Body of pancreas (tissue), 4 donors: ENCODE measurements at regions not wholly inside any gene's neighbourhood (a gene's known extent, or its start where the extent isn't known, plus 50 kb on each side); places are given as distances from the start of the nearest gene placed in this dataset.

Source experiments
- ATAC-seq: fragments of 150-250 bp; one replicate; pipeline ENCODE4 v1.9.1; 2016
- DNase-seq, 4 donors: peaks; one replicate each; pipeline ENCODE4 v3.0.0-alpha.2; 2019
- H3K27ac ChIP-seq, 4 donors: fragments of 200-600 bp; sonication (generic); 1 replicate in 3 of 4; 2 replicates in 1 of 4; pipeline versions ENCODE4 v1.5.1 to v1.6.1; 2016 to 2019; ENCODE audit warnings: mild to moderate bottlenecking in 1 of 4, mixed read lengths in 1 of 4, moderate library complexity in 1 of 4
- H3K27me3 ChIP-seq, 2 donors: fragments of 200-600 bp; sonication (generic); one replicate each; pipeline ENCODE4 v1.6.0; 2016; ENCODE audit warnings: mild to moderate bottlenecking in 1 of 2
- H3K36me3 ChIP-seq, 2 donors: fragments of 200-600 bp; sonication (generic); replicated peaks in 1 of 2; 2 replicates each; pipeline ENCODE4 v1.5.1; 2016; ENCODE audit warnings: low read depth in 2 of 2; ENCODE audit not compliant: insufficient read depth in 1 of 2
- H3K4me1 ChIP-seq: fragments of 200-600 bp; sonication (generic); one replicate; pipeline ENCODE4 v1.6.0; 2016
- H3K4me3 ChIP-seq, 2 donors: fragments of 200-600 bp; sonication (generic); 1 replicate in 1 of 2; 2 replicates in 1 of 2; pipeline ENCODE4 v1.5.1; 2016 to 2019
- H3K9me3 ChIP-seq, 3 donors: fragments of 200-600 bp; sonication (generic); 1 replicate in 2 of 3; 2 replicates in 1 of 3; pipeline ENCODE4 v1.5.1; 2016
- CTCF ChIP-seq, 7 experiments: fragments of 450-650 bp in 4 of 7; fragments of 200-600 bp in 3 of 7; sonication (generic) in 3 of 7; IDR thresholded peaks; one replicate each; pipeline ENCODE4 v1.5.1; 2016 to 2019; ENCODE audit warnings: antibody characterized with exemption in 7 of 7
- POLR2A ChIP-seq, 3 donors: fragments of 450-650 bp; IDR thresholded peaks; one replicate each; pipeline ENCODE4 v1.6.1; 2016; ENCODE audit warnings: antibody characterized with exemption in 3 of 3, mild to moderate bottlenecking in 2 of 3
- WGBS, 2 donors: methylation state at CpG; one replicate each; pipeline ENCODE4 v1.1.5; 2017; 5-methylcytosine and 5-hydroxymethylcytosine counted together
- intact Hi-C: fragments of 100-400 bp; cut with DNase I; formaldehyde crosslinking; loops from one replicate; pipeline ENCODE4 v1.15.1; 2023

- Histone ChIP-seq H3K27me3 (no peaks in the 10 kb centered on the region), H3K4me3 (no peak overlapping the region), H3K27ac (no peak overlapping the region), H3K4me1 (no peaks in the 10 kb centered on the region), H3K36me3 (no peaks in the 10 kb centered on the region), H3K9me3 (no peaks in the 10 kb centered on the region)
- no peak for DNase-seq
- no peak for ATAC-seq
- WGBS, 2 donors, result 72 to 73% methylated on average over 4 of the region's 4 CpGs
- no peak for TF ChIP-seq CTCF (IDR thresholded peaks at IDR 0.05)
- no peak for TF ChIP-seq POLR2A (IDR thresholded peaks at IDR 0.05)
- intact Hi-C loops, result no loop called here
Observed at GRCh38 chr3:81955878-81956277, 194.4 kb upstream of the GBE1 start.

- 87 to 95% methylated on average over 5 of the region's 5 CpGs for WGBS, 2 donors
- Histone ChIP-seq H3K27ac (no peak overlapping the region), H3K36me3 (no peaks in the 10 kb centered on the region), H3K4me1 (no peaks in the 10 kb centered on the region), H3K9me3 (no peaks in the 10 kb centered on the region), H3K4me3 (no peak overlapping the region), H3K27me3 (no peaks in the 10 kb centered on the region)
- ATAC-seq (no peak), DNase-seq (no peak)
- intact Hi-C loops, result no loop called here
- TF ChIP-seq POLR2A (IDR thresholded peaks at IDR 0.05), result no peak
- no peak for TF ChIP-seq CTCF (IDR thresholded peaks at IDR 0.05)
Observed at GRCh38 chr3:81953111-81953510, 191.7 kb upstream of the GBE1 start.

GRCh38 chr3:81952141-81952540 lies 190.7 kb upstream of the GBE1 start:
- Histone ChIP-seq H3K9me3 (no peaks in the 10 kb centered on the region), H3K27ac (no peak overlapping the region), H3K27me3 (no peaks in the 10 kb centered on the region), H3K4me3 (no peak overlapping the region), H3K36me3 (no peaks in the 10 kb centered on the region), H3K4me1 (no peaks in the 10 kb centered on the region)
- DNase-seq (no peak), ATAC-seq (no peak)
- TF ChIP-seq CTCF (IDR thresholded peaks at IDR 0.05) (no peak), POLR2A (IDR thresholded peaks at IDR 0.05) (no peak)
- intact Hi-C loops, result no loop called here
- WGBS, 2 donors, result 81 to 82% methylated on average over 3 of the region's 3 CpGs

GRCh38 chr3:81951636-81952035 lies 190.2 kb upstream of the GBE1 start:
- Histone ChIP-seq H3K27me3 (no peaks in the 10 kb centered on the region), H3K36me3 (no peaks in the 10 kb centered on the region), H3K4me3 (no peak overlapping the region), H3K4me1 (no peaks in the 10 kb centered on the region), H3K27ac (no peak overlapping the region), H3K9me3 (no peaks in the 10 kb centered on the region)
- TF ChIP-seq CTCF (IDR thresholded peaks at IDR 0.05) (no peak), POLR2A (IDR thresholded peaks at IDR 0.05) (no peak)
- 71 to 77% methylated on average over 4 of the region's 4 CpGs for WGBS, 2 donors
- intact Hi-C loops, result no loop called here
- DNase-seq (no peak), ATAC-seq (no peak)

- H3K27ac ChIP-seq, result no peak overlapping the region
- no peaks in the 10 kb centered on the region for H3K36me3 ChIP-seq
- no peak for ATAC-seq
- no peaks in the 10 kb centered on the region for H3K9me3 ChIP-seq
- H3K27me3 ChIP-seq, result no peaks in the 10 kb centered on the region
- H3K4me1 ChIP-seq, result no peaks in the 10 kb centered on the region
- 70 to 79% methylated on average over 6 of the region's 6 CpGs for WGBS, 2 donors
- H3K4me3 ChIP-seq, result no peak overlapping the region
- intact Hi-C loops, result no loop called here
- no peak for TF ChIP-seq CTCF (IDR thresholded peaks at IDR 0.05)
- no peak for DNase-seq
Observed at GRCh38 chr3:81951106-81951505, 189.7 kb upstream of the GBE1 start.
